ENCODE measurements at regions not wholly inside any gene's neighbourhood (a gene's known extent, or its start where the extent isn't known, plus 50 kb on each side); places are given as distances from the start of the nearest gene placed in this dataset.

- TF ChIP-seq, protein P1, sequence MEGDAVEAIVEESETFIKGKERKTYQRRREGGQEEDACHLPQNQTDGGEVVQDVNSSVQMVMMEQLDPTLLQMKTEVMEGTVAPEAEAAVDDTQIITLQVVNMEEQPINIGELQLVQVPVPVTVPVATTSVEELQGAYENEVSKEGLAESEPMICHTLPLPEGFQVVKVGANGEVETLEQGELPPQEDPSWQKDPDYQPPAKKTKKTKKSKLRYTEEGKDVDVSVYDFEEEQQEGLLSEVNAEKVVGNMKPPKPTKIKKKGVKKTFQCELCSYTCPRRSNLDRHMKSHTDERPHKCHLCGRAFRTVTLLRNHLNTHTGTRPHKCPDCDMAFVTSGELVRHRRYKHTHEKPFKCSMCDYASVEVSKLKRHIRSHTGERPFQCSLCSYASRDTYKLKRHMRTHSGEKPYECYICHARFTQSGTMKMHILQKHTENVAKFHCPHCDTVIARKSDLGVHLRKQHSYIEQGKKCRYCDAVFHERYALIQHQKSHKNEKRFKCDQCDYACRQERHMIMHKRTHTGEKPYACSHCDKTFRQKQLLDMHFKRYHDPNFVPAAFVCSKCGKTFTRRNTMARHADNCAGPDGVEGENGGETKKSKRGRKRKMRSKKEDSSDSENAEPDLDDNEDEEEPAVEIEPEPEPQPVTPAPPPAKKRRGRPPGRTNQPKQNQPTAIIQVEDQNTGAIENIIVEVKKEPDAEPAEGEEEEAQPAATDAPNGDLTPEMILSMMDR (IDR thresholded peaks at IDR 0.05; ENCODE audit: insufficient read depth, low read length, poor library complexity, severe bottlenecking): no peak
- H3K4me3 ChIP-seq (replicated peaks; ENCODE audit: low read depth, low read length): no peak overlapping the region
- H3K36me3 ChIP-seq (ENCODE audit: control insufficient read depth, insufficient read depth, low read length): no peaks in the 10 kb centered on the region
- H3K27me3 ChIP-seq (replicated peaks; ENCODE audit: control insufficient read depth, insufficient read depth, low read length): no peaks in the 10 kb centered on the region; the same call in none of the 2 replicates
- DNase-seq (ENCODE audit: extremely low read depth, insufficient read length): no peak
Observed at GRCh38 chr14:62062645-62063044, 300.4 kb downstream of the SNAPC1 start.

GRCh38 chr14:62064751-62065323 is 302.6 kb downstream of the SNAPC1 start:
- no peak for DNase-seq (ENCODE audit: extremely low read depth, insufficient read length)
- H3K27me3 ChIP-seq (replicated peaks; ENCODE audit: control insufficient read depth, insufficient read depth, low read length): no peaks in the 10 kb centered on the region; the same call in none of the 2 replicates
- H3K4me3 ChIP-seq (replicated peaks; ENCODE audit: low read depth, low read length): no peak overlapping the region
- no peaks in the 10 kb centered on the region for H3K36me3 ChIP-seq (ENCODE audit: control insufficient read depth, insufficient read depth, low read length)
- TF ChIP-seq, protein P1 (IDR thresholded peaks at IDR 0.05; ENCODE audit: insufficient read depth, low read length, poor library complexity, severe bottlenecking): no peak

GRCh38 chr14:62066304-62066703 is 304.1 kb downstream of the SNAPC1 start:
- TF ChIP-seq, protein P1 (IDR thresholded peaks at IDR 0.05; ENCODE audit: insufficient read depth, low read length, poor library complexity, severe bottlenecking): no peak
- no peak for DNase-seq (ENCODE audit: extremely low read depth, insufficient read length)
- no peaks in the 10 kb centered on the region for H3K36me3 ChIP-seq (ENCODE audit: control insufficient read depth, insufficient read depth, low read length)

DNA sequence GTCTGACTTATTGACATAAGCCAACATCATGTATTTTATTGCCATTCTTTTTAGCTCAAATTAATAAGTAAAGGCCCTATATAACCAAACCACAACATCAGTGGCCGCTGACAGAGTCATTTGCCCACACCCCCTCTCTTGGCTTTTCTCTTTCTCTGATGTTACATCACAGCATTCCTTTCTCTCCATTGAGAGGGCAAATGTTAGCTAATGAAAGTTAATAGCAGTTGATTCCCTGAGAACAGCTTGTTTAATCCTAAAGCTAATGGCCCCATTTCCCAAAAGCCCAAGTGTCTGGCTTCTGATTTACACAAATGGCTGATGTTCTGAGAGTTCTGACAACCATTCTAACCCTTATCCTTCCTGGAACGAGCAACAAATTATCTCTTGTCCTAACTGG is 308.8 kb downstream of the SNAPC1 start:
- no peak overlapping the region for H3K4me3 ChIP-seq (replicated peaks; ENCODE audit: low read depth, low read length)
- H3K36me3 ChIP-seq (ENCODE audit: control insufficient read depth, insufficient read depth, low read length): no peaks in the 10 kb centered on the region
- TF ChIP-seq, protein P1 (IDR thresholded peaks at IDR 0.05; ENCODE audit: insufficient read depth, low read length, poor library complexity, severe bottlenecking): no peak
- no peak for DNase-seq (ENCODE audit: extremely low read depth, insufficient read length)
- no peaks in the 10 kb centered on the region; the same call in 1 of the 2 replicates for H3K27me3 ChIP-seq (replicated peaks; ENCODE audit: control insufficient read depth, insufficient read depth, low read length)

More at GRCh38 chr14:62066304-62066703, 304.1 kb downstream of the SNAPC1 start:
- no peaks in the 10 kb centered on the region; the same call in none of the 2 replicates for H3K27me3 ChIP-seq (replicated peaks; ENCODE audit: control insufficient read depth, insufficient read depth, low read length)
- H3K4me3 ChIP-seq (replicated peaks; ENCODE audit: low read depth, low read length): no peak overlapping the region

GRCh38 chr14:62076368-62076767 is 314.1 kb downstream of the SNAPC1 start:
- no peak overlapping the region for H3K4me3 ChIP-seq (replicated peaks; ENCODE audit: low read depth, low read length)
- no peak for DNase-seq (ENCODE audit: extremely low read depth, insufficient read length)
- TF ChIP-seq, protein P1 (IDR thresholded peaks at IDR 0.05; ENCODE audit: insufficient read depth, low read length, poor library complexity, severe bottlenecking): no peak
- no peaks in the 10 kb centered on the region for H3K36me3 ChIP-seq (ENCODE audit: control insufficient read depth, insufficient read depth, low read length)
- no peaks in the 10 kb centered on the region for H3K27me3 ChIP-seq (replicated peaks; ENCODE audit: control insufficient read depth, insufficient read depth, low read length)

Measured in GM06990 (cell line).